CD4-positive, alpha-beta T cell treated with Interferon alpha-2 for 1 hour (primary cell): ENCODE measurements at regions not wholly inside any gene's neighbourhood (a gene's known extent, or its start where the extent isn't known, plus 50 kb on each side); places are given as distances from the start of the nearest gene placed in this dataset.
A peak's percentile ranks its signal among the peaks of the same experiment; 100 is the strongest.
"Not testable (repeated sequence)": the region's sequence is repeated elsewhere in the genome, so short reads cannot be mapped to it uniquely, and the experiment has no call there.

ENCODE experiments used
- DNase-seq, 2 donors: peaks; one replicate each; pipeline ENCODE4 v3.0.0-alpha.2; 2020 to 2022

DNA sequence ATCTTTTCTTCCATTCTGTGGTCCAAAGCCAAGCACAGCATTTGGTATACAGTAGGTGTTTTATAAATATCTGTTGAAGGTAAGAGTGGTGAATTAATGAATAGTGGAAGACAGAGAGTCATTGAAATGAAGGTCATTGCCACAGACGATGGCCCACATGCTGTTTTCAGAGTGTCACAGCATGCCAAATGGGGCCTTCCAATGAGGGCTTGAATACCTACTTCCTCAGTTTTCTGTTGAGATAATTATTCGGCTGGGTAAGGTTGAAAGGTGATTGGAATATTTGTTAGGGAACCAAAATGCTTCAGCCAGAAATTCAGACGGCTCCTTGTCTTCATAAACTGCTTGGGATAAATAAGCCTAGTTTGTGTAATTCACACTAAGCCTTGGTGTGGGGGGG, 205.3 kb upstream of the TBL1XR1 start:
- DNase-seq: no peak

DNA sequence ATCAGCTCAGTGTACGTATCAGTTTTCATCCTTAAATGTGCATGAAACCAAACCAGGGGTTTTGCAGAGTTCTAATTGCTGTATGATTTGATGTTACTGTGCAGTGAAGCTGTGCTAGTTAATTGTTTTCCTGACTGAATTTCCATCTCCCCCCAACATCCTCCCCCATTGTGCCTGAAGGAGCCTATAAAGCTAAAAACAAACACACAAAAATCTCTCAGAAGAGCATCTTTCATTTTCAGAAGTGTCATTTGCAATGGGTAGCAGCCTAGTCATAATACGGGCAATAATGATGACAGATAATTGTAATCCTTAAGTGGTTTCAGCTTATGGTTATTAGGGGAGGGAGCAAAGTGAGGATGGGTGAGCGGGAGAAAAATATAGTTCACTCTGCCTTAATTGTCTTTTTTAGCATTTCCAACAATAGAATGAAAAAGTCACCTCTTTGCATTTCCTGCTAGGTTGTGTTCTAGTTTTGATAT, 207.9 kb upstream of the TBL1XR1 start:
- no peak for DNase-seq

DNA sequence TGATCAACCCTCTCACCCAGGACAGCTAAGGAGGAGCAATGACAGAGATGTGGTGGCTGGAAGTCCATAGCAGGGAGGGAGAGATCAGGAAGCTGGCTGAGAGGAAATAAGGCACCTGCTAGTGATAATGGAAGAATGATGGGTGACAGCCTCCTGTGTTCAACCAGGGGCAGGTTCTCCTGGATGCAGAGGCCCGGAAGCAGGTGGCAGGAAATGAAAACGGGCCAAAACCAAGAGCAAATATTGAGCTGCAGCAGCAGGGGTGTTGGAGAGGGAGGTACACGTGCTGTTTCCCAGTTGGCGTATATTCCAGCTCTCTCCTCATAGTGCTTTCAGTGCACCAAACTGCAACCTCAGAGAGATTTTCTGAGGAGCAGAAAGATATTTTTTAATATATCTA, 213.4 kb upstream of the TBL1XR1 start:
- DNase-seq: peak in 1 of 2 donors; percentile 14

- no peak for DNase-seq
These were observed 213.9 kb upstream of the TBL1XR1 start for GRCh38 chr3:177411201-177411600.

GRCh38 chr3:177412677-177413170, 215.4 kb upstream of the TBL1XR1 start:
- DNase-seq: not testable (repeated sequence)

GRCh38 chr3:177414093-177414492, 216.8 kb upstream of the TBL1XR1 start:
- DNase-seq: no peak

GRCh38 chr3:177418787-177419186, 221.5 kb upstream of the TBL1XR1 start:
- no peak for DNase-seq

DNA sequence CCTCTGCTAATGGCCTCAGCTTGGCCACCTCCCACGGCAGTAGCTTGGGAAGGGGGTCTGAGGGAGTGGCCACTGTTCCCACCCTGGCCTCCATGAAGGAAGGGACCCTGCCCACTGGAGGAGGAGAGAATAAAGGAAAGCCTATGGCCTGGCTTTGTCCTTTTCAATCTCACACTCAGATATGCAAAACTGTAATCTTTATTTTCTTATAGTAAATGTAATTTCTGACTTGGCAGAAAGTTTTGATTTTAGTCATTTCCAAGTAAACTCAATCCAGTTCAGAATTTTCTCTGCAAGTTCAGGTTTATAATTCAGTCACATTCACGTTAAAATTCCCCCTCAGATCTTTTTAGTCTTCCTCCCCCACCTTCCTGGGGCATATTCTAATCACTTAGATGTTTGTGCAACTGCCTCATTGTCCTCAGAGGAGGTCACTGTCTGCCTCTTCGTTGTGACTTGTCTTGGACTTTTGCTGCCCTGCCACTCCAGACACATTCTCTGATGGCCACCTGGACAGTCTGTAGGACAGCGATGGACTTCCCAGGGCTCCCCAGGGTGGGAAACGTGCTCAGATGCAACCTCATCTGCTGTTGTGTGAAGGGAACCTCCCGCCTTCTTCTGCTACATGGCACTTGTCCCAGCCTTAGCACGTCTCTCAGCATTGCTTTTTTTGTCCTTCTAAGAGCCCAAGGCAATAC, 222.8 kb upstream of the TBL1XR1 start:
- no peak for DNase-seq

- no peak for DNase-seq
These were observed 223.6 kb upstream of the TBL1XR1 start for GRCh38 chr3:177420651-177421480.

- DNase-seq: no peak
These were observed 224.2 kb upstream of the TBL1XR1 start for GRCh38 chr3:177421481-177421785.

DNA sequence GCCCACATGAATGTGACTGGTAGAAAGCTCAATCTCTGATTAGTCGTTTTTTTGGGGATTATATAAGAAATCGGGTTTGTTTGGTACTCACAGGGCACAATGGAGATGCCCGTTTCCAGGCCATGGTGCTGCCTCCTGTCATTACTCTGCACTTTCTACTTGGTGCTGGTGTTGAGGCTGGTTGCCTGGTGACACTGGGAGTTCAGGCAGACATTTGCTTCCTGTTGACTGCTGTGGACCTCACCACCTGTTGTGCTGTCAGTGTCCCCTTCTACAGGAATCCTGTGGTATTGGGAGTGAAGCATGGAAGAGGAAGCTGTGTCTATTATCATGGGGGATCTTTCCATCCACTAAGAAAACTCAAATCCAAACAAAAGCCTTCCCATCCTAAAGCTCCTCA, 227.2 kb upstream of the TBL1XR1 start:
- no peak for DNase-seq

GRCh38 chr3:177425042-177425441, 227.8 kb upstream of the TBL1XR1 start:
- DNase-seq: no peak

- no peak for DNase-seq
These were observed 229.0 kb upstream of the TBL1XR1 start for GRCh38 chr3:177426106-177426877.

- DNase-seq: peak; percentile 50 to 70
These were observed 229.7 kb upstream of the TBL1XR1 start for GRCh38 chr3:177426878-177427495.

DNA sequence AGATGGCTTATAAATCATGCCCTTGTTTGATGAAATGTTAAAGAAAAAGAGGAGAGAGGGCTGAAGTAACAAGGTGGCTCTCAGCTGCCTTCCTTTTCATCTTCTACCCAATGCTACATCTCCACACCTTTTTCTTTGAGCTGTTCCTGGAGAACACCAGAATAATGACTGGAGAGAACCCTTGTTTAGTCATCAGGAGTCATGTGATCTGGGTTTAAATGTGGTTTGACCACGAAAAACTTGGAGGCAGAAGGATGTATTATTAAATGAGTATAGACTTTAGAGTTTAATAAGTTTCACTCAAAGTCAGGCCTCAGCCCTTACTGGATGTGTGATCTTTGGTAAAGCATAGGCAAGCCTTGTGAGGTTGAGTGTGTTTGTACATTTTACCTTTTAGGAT, 230.3 kb upstream of the TBL1XR1 start:
- peak in 1 of 2 donors; percentile 42 for DNase-seq

- no peak for DNase-seq
These were observed 231.8 kb upstream of the TBL1XR1 start for GRCh38 chr3:177429079-177429478.

- no peak for DNase-seq
These were observed 232.5 kb upstream of the TBL1XR1 start for GRCh38 chr3:177429771-177430170.

DNA sequence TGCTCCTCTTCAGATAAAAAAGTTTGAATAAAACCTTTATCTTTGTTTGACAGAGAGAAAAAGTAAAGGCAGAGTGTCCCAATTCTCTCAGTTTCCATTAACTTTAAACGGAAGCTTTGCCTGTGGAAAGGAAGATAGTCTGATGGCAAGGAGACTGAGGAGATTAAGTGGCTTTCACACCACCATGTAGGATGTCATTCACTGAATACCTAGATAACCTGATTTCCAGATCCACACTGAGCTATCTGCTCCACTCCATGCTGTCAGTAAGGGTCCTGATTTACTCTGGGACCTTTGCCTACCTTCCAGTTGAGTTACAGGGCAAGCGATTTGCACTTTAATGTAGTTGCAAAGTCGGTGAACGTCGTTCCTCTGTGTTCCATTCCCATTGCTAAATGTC, 233.4 kb upstream of the TBL1XR1 start:
- no peak for DNase-seq

GRCh38 chr3:177431525-177432176, 234.4 kb upstream of the TBL1XR1 start:
- no peak for DNase-seq

DNA sequence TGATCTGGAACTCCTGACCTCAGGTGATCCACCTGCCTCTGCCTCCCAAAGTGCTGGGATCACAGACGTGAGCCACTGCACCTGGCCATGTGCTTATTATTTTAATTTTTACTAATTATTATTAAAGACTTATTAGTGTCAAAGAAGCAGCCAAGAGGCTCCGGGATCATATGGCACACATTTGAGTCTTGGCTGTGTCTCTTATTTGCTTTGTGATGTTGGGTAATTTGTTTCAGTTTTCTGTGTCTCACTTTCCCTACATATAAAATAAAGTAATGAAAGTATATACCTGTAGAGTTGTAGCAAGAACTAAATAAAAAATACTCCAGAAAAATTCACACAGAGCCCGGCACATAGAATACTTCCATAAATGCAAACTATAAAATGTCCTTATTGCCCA, 238.0 kb upstream of the TBL1XR1 start:
- no peak for DNase-seq

- no peak for DNase-seq
These were observed 240.4 kb upstream of the TBL1XR1 start for GRCh38 chr3:177437513-177438337.
